Lower leg skin (tissue), 3 donors: ENCODE measurements at regions not wholly inside any gene's neighbourhood (a gene's known extent, or its start where the extent isn't known, plus 50 kb on each side); places are given as distances from the start of the nearest gene placed in this dataset.

Source experiments
- CTCF ChIP-seq, 3 donors: fragments of 450-650 bp; IDR thresholded peaks; one replicate each; pipeline ENCODE4 v1.5.1; 2016; ENCODE audit warnings: antibody characterized with exemption in 3 of 3, mild to moderate bottlenecking in 3 of 3, moderate library complexity in 2 of 3
- POLR2A ChIP-seq, 2 donors: fragments of 450-650 bp; IDR thresholded peaks; one replicate each; pipeline ENCODE4 v1.6.1; 2016 to 2017; ENCODE audit warnings: antibody characterized with exemption in 2 of 2, mild to moderate bottlenecking in 1 of 2, moderate library complexity in 1 of 2

GRCh38 chr21:27104846-27105431 lies 138.1 kb upstream of the ADAMTS5 start:
- TF ChIP-seq POLR2A (IDR thresholded peaks at IDR 0.05) (no peak), CTCF (IDR thresholded peaks at IDR 0.05) (no peak)
